Urothelium cell line (cell line): ENCODE measurements at regions not wholly inside any gene's neighbourhood (a gene's known extent, or its start where the extent isn't known, plus 50 kb on each side); places are given as distances from the start of the nearest gene placed in this dataset.

Experiments
- DNase-seq: peaks from one replicate; pipeline ENCODE4 v3.0.0; 2011; ENCODE audit warnings: low spot score, mixed read lengths
- FAIRE-seq: peaks from 2 replicates; lab custom pipeline; 2011; peaks lifted over from hg19 to GRCh38; lab: Jason Lieb, UNC

DNA sequence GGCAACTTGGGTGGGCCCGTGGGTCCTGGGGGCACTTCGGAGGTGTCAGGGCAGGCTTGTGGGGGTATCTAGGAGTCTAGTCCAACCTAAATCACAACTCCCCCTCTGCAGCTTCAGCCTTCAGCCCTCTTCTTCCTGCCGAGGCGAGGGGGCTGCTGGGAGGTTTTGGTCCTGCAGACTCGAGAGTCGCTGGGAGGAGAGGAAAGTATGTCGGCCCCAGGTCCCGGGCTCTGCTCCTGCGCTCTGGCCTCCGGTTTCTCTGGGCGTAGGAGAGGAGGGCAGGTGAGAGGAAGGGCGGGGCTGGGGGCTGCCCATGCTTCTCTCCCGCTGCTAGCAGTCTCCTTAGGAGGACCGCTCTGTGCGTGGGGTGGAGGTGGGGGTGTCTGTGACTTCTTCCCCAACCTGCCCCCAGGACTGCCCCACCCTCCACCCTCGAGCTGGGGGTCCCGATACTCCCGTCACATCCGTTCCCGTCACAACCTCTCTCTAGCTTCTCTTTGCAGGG is 139.8 kb upstream of the COL5A1 start:
- DNase-seq, result no peak
- FAIRE-seq, result no peak

DNA sequence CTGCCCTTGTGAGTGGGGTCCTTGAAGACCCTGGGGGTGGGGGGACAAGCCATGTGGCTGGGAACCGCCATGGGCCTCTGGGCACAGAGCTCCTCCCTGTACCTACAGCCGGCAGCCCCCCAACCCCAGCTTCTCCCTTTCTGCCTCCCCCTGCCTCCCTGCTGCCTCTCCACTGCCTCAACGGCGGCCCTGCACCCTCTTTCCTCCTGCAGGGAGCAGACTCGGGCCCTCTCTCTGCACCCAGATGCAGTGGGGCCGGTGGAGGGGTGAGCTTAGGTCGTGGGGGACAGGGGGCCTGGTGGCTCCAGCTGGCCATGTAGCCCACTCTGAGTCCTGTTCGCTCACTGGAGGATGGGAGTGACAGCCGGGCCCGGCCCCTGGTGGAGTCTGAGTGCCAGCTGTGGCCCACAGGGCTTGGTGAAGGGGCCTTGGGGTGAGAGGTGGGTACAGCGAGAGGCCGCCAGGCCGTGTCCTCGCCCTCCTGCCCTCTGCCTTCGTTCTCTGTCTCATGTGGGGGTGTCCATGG is 139.3 kb upstream of the COL5A1 start:
- DNase-seq, result no peak
- FAIRE-seq, result no peak

DNA sequence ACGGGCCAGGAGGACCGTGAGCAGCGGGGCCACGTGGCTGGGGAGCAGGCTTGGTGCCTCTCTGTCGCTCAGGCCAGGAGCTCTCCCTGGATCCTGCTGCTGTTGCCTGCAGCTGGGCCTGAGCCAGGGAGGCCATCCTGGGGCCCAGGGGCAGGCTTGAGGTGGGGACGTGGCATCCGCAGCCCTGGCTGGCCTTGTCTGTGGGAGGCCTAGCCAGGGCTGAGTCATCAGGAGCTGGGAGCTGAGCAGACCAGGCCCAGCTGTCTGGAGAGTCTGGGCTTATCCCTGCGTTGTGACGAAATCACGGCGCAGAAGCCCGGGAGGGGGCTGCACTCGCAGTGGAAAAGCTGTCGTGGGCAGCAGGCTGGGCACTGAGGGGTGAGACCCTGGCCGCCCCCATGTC is 138.8 kb upstream of the COL5A1 start:
- DNase-seq (peak; percentile 99), FAIRE-seq (peak; percentile 92)

DNA sequence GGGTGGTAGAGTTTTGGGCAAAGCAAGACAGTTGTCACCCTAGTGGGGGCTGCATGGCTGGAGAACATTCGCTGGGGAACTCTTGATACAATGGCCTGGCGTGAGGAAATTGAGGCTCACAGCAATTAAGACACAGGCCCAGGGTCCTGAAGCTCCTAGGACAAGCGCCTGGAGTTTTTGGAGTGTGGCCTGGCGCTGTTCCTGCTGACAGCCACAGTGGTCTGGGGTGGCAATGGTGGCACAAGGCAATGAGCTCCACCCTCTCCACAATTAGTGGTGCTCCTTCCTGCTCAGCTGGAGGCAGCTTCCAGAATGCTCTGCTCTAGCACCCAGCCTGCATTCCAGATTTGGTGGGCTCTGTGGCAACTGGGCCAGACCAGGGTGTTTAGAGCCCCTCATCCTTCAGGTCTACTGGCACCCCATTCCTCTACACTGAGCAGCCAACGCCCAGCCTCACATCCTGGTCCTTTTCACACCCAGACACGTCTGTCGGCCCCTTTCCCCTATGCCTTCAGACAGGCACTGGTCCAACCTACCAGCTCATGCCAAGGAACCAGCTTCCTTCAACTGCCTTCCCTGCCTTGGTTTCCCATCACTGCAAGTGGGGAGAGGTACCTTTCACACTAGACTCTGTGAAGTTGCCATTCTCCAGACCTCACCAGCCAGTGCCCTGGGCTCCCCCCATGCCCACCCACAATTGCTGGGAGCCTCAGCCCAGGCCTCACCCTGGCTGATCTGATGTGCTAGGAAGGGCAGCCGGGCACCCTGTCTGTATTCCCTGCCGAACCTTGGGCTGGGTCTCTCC is 138.1 kb upstream of the COL5A1 start:
- FAIRE-seq (no peak), DNase-seq (no peak)

DNA sequence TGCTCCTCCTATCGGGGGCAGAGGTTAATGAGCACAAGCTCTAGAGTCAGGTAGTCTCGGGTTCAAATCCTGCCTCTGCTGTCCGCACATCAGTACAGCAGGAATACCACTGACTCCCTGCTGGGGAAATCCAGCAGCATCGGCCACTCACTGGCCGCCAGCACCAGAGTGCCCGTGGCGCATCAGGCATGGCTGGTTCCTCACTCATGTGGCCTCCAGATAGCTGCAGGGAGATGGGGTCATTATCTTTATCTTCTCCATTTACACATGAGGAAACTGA is 137.6 kb upstream of the COL5A1 start:
- FAIRE-seq (no peak), DNase-seq (no peak)

DNA sequence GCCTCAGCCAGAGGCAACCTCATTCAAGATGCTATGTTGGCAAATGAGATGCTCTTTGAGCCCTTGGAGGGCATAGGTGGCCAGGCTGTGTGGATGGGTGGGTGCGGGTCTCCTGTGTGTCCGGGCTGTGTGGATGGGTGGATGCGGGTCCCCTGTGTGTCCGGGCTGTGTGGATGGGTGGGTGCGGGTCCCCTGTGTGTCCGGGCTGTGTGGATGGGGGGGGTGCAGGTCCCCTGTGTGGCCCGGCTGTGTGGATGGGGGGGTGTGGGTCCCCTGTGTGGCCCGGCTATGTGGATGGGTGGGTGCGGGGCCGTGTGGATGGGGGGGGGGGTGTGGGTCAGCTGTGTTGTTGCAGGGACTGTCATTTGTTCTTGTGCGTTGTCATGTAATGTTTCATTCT is 136.6 kb upstream of the COL5A1 start:
- DNase-seq (no peak), FAIRE-seq (no peak)

DNA sequence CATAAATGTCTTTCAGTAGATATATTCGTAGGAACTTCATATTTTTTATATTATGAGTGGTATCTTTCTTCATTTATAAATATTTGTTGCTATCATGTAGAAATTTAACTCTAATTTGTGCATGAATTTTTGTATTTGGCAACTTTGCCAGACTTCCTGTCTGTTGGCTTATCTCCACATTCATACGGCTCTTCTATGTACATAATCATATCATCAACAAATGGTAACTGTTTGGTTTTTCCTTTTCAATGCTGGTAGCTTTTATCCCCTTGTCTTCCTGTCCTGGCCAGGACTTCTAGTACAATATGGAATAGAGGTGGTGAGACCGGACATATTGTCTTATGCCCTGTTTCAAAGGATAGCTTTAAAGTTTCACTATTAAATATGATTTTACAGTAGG is 132.3 kb upstream of the COL5A1 start:
- DNase-seq (no peak), FAIRE-seq (no peak)

DNA sequence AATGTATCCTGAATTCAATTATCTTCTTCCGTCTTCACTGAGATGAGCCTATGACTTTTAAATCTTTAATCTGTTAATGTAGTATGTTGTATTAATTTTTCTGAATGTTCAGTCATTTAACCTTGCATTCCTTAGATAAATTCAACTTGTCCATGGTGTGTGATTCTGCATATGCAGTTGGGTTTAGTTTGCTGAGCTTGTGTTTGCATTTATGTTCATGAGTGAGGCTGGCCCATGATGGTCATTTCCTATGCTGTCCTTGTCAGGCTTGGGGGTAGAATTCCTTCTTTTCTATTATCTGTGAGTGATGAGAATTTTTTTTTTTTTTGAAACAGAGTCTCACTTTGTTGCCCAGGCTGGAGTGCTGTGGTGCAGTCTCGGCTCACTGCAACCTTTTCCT is 131.8 kb upstream of the COL5A1 start:
- no peak for DNase-seq
- no peak for FAIRE-seq

DNA sequence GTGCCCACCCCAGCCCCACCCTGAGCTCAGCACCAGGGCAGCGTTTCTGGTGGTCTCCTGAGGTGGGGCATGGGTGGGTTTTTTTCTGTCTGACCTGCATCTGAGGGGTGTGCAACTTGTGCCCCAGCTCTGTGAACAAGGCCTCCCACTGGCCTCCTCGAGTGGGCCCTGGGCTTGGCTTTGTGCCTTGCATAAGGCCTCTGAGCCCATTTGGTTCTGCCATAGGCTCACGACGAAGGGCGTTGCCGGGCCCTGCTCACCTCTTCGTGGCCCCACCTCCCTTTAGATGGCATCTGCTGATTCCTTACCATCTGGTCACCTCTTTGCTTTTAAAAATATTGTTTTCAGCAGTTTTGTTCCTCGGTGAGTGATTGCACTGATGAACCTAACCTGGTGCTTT is 127.1 kb upstream of the COL5A1 start:
- no peak for DNase-seq
- FAIRE-seq, result no peak

DNA sequence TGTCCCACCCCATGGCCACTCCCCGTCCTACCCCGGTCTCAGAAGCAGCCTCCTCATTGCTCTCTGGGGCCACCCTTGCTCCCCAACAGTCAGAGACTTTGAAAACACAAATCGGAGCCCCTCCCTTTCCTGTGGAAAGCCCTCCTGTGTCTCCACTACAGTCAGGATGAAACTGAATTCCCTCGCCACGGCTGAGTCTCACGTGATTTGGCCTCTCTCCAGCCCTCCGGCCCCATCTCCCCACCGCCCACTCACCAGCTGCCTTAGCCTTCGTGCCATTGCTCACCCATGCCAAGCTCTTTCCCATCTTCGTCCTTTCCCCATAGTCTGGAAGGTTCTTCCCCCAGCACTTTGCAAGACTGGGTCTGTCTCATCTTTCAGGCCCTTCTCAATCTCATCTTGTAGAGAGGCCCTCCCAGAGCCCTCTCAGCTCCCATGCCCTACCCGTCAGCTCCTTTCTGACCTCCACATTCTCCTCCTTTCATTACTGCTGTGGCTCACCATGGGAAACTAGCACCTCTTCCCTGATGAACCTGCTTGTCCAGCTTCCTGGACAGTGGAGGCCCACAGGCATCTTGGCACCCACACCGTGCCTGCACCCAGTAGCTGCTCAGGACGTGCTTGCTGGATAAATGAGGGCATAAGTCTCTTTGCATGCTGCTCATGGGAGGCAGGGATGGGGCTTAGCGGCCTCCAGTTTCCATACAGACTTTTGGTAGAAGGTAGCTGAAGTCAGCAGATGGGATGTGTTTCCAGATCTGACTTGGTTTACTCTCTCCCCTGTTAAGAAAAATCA is 126.4 kb upstream of the COL5A1 start:
- FAIRE-seq (no peak), DNase-seq (no peak)

DNA sequence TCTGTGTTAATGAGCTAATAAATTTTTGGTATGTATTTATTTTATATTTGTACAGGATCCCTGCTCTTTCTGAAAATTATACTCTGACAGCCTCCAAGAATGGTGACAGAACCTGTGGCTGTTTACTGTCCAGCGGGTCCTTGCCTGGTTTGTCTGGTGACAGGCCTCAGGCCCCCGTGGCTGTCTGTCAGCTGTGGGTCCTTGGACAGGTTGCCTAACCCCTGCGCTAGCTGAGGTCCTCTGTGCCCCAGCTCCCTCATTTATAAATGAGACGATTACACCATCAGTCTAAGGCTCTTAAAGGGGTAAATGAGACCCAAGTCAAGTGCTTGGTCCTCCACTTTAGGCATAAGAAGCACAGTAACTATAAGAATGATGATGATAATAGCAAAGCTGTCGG is 125.1 kb upstream of the COL5A1 start:
- DNase-seq (no peak), FAIRE-seq (no peak)

DNA sequence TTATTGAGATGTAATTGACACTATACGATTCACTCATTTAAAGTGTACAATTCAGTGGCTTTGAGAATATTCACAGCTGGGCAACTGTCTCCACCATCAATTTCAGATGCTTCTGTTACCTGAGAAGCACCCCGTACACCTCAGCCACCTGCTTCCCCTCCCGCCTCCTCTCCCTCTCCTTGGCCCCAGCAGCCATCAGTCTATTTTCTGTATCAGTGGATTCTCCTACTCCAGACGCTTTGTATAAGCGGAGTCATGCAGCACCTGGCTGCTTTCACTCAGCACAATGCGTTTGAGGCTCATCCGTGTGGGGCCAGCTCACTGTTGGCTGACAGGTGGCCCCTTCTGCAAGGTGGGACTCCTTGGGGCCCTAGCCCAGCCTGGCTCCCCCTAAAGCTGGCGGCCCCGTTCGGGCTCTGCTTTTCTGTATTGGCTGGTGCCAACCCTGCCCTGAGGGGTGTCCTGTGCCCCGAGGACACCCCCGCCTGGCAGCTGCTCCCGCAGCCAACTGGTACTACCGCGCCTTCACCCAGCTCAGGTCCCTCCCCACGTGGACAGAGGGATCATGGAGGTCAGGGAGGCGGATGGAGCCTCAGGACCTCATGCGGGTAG is 124.4 kb upstream of the COL5A1 start:
- DNase-seq, result no peak
- FAIRE-seq, result no peak

DNA sequence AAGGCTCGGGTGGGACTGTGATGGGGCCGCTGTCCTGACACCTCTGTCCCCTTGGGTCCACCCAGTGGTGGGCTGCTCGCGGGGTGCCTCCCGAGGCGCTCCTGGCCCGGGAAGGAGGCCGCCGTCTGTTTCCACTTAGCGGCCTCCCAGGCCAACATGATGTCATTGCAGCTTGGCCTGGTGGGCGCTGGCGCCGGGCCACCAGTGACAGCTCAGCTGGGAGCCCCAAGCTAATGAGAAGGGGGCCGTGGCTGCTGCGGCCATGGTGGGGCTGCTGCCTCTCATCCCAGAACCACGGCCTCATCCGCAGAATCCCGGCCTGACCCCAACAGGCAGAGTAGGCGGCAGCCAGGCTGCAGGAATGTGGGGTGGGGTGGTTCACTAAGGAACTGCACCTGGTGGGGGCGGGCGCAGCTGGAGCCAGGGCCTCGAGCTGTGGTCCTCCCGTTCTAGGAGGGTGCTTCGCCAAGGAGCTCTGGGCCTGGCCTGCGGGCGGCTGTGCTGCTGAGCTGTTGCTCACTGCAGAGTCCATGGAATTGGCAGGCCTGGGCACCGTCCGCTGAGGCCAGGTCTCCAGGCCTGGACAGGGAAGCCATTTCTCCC is 123.5 kb upstream of the COL5A1 start:
- FAIRE-seq (no peak), DNase-seq (no peak)

DNA sequence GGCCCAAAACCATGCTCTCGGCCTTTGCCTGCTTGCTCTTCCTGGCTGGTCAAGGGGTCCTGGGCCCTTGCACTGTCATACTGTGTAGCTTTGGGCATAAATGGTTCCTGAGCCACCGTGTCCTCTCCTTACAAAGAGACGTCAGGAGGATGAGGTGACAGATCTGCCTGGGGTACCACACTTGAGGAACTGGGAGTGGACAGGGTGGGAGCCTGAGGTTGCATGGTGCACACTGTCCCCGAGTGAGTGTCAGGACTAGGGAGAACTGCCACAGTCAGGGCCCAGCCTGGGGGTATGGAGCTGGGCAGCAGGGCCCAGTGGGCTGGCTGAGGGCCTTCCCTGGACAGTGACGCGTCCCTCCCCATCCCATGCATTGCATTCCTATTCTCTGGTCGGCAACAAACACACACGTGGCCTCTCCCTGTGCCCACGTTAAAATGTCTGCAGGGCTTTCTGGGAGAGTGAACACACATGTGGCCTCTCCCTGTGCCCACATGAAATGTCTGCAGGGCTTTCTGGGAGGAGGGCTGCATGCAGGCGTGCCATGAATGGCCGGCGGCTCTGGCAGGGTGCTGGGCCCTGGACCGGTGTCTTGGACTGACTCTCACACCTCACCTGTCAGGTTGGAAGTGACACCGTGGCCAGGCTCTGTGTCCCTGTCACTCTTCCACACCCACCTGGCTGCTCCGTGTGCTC is 122.1 kb upstream of the COL5A1 start:
- FAIRE-seq, result peak; percentile 68
- no peak for DNase-seq

DNA sequence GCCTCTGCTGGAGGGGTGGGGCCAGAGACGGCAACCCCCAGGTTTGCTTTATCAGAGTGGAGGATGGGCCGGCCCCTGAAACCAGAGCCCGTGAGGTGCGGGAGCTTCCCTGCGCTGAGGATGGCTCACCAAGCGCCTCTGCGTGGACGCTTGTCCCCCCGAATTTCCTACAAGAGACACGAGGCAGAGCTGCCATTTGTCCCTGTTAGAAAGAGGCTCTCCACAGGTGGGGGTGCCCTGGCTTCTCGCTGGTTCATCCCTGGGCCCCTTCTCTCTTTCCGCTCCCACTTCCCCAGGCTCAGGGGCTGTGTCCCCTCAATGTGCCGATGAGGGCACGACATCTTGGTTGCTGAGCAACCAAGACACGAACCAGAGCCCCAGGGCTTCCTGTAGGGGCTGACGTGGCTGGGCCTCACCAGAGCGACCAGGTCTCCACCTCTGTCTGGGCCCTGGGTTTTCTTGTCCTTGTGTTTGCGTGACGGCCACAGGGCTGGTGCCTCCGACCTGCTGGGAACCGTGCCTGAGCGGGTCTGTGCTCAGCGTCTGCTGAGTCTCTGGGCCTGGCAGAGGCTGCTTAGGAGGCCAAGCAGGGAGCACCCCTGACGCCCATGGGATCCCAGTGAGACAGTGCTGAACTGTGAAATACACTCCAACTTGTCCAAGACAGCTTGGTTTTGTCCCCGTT is 119.6 kb upstream of the COL5A1 start:
- FAIRE-seq (no peak), DNase-seq (no peak)

DNA sequence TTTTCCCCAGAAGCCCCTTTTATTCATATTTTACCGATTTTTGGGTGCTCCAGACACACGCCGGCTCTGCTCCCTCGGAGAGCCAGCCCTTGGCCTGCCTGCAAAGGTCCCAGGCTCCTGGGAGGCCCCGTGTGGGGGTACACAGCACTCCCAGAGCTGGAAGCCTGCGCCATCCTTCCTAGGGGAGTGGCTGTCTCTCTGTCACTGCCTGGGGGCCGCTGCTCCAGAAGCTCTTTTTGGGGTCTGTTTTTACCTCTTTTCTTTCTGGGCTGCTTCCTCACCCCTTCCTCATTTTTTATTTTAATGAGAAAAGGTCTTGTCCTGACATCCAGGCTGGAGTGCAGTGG is 119.1 kb upstream of the COL5A1 start:
- no peak for FAIRE-seq
- DNase-seq, result no peak

DNA sequence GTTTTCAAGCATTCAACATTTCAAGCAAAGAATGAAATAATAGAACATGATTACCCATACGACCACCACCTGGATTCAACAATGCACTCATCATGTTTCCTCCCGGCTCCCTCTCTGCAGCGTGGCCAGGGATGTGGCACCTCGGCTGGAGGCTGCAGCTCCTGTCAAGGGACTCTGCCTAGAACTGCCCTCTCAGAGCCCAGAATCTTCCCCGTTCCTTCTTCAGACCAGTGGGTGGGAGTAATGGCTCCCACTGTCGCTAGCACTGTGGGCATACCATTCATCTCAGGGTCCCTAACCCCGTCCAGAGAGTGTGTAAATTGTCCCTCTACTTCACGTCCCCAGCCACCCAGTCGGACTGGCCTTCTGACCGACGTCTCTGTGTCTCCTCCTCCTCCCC is 118.6 kb upstream of the COL5A1 start:
- no peak for DNase-seq

DNA sequence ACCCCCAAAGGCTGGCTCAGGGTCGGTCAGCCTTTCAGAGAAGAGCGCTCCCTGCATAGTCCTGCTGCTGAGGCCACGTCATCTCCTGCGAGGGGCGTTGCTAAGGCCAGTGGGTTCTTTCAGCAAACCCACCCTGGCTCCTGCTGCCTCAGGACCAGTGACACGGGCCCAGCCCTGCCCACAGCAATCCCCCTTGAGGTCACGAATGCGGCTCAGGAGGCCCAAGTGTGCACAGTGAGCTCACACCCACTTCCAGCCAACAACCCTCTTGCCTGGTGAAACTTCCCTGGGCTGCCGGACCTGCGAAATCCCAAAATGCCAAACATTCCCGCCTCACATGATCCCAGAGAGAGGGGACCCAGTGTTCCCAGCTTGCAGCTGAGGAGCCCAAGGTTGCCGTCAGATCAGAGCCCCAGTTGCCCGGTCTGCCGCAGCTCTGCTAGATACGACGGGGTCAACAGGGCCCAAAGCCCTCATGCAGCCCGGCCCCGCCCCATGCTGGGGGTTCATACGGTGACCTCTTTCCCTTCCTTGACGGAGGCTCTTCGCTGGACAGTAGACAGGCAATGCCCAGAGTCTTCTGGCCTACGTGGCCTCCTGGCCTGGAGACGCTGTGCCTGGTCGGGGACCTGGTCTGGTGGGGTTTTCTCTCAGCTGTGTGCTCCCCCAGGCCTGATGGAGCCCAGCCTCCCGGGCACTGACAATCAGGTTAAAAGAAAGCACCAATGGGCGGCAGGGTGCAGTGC is 116.4 kb upstream of the COL5A1 start:
- FAIRE-seq (no peak), DNase-seq (no peak)

More for the DNA sequence above, 118.6 kb upstream of the COL5A1 start:
- no peak for FAIRE-seq

DNA sequence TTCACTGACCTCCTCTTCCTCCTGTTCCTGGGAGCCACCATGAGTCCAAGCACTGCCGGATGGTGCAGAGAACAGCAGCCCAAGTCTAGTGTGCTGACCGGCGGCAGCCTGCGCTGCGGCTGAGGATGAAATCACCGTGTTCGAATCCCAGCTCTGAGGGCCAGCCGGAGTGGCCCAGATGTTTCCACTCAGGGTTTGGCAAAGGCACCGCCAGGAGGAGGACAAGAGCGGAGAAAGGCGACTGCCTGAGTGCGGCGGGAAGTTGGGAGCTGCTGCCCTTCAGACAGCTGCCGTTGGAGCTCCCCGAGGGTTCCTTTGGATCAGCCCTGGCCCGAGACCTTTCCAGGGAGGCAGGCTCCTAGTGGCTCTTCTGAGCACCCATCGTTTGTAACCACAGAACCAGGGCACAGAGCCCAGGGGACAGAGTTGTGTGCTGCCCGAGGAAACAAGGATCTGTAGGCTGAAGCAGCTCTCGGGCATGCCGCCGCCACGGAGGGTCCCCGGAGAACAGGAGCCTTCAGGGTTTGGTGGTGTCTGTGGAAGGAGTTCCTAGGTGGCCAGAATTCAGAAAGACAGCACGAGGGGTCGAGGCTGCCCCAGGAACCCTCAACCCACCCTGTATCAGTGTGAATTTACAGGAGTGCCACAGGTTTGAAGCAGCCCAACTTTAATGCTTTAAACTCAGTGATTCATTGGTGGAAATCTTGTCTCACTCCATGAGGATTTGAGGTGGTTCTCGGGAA is 115.6 kb upstream of the COL5A1 start:
- DNase-seq, result no peak

More for the DNA sequence above, 115.6 kb upstream of the COL5A1 start:
- no peak for FAIRE-seq
